H9 (cell line): ENCODE measurements at regions not wholly inside any gene's neighbourhood (a gene's known extent, or its start where the extent isn't known, plus 50 kb on each side); places are given as distances from the start of the nearest gene placed in this dataset.

Experiments
- DNase-seq: peaks from one replicate; pipeline ENCODE4 v3.0.0-alpha.2; 2017
- H2AFZ ChIP-seq: one replicate; pipeline ENCODE4 v1.6.1; 2013; ENCODE audit warnings: mild to moderate bottlenecking, low read length, control low read depth, moderate library complexity
- H2AK5ac ChIP-seq: 2 replicates; pipeline ENCODE4 v1.6.1; 2013; ENCODE audit warnings: low read length, control low read depth, mixed read lengths; ENCODE audit not compliant: insufficient read length
- H2BK120ac ChIP-seq: one replicate; pipeline ENCODE4 v1.6.1; 2013; ENCODE audit warnings: low read depth, mild to moderate bottlenecking, low read length, control low read depth, inconsistent platforms; ENCODE audit not compliant: poor library complexity, severe bottlenecking
- H2BK12ac ChIP-seq: 2 replicates; pipeline ENCODE4 v1.6.1; 2013; ENCODE audit warnings: low read length, control low read depth, mixed read lengths, low read depth; ENCODE audit not compliant: insufficient read length
- H2BK15ac ChIP-seq: 2 replicates; pipeline ENCODE4 v1.6.1; 2013; ENCODE audit warnings: low read depth, low read length, control low read depth
- H2BK20ac ChIP-seq: one replicate; pipeline ENCODE4 v1.6.1; 2013; ENCODE audit warnings: low read depth, mild to moderate bottlenecking, low read length, control low read depth, inconsistent platforms; ENCODE audit not compliant: poor library complexity, severe bottlenecking
- H2BK5ac ChIP-seq: 2 replicates; pipeline ENCODE4 v1.6.1; 2013; ENCODE audit warnings: low read length, control low read depth, mixed read lengths; ENCODE audit not compliant: insufficient read length
- H3K14ac ChIP-seq: 2 replicates; pipeline ENCODE4 v1.6.1; 2013; ENCODE audit warnings: low read length, control low read depth; ENCODE audit not compliant: insufficient read depth
- H3K18ac ChIP-seq: 2 replicates; pipeline ENCODE4 v1.6.1; 2013; ENCODE audit warnings: low read depth, mild to moderate bottlenecking, mixed read lengths, low read length, control low read depth; ENCODE audit not compliant: insufficient read length
- H3K23ac ChIP-seq: 2 replicates; pipeline ENCODE4 v1.6.1; 2013; ENCODE audit warnings: low read length, control low read depth, mixed read lengths, low read depth; ENCODE audit not compliant: insufficient read length
- H3K23me2 ChIP-seq: 2 replicates; pipeline ENCODE4 v1.6.1; 2013; ENCODE audit warnings: low read depth, mild to moderate bottlenecking, mixed read lengths, low read length, control low read depth; ENCODE audit not compliant: insufficient read length, poor library complexity, severe bottlenecking
- H3K27ac ChIP-seq: 2 replicates; pipeline ENCODE4 v1.5.1; 2013; ENCODE audit warnings: low read length, control low read depth, mixed read lengths, low read depth; ENCODE audit not compliant: insufficient read length
- H3K27me3 ChIP-seq: 2 replicates; pipeline ENCODE4 v1.6.1; 2013; ENCODE audit warnings: low read length, control low read depth, inconsistent platforms; ENCODE audit not compliant: insufficient read depth
- H3K4ac ChIP-seq: 2 replicates; pipeline ENCODE4 v1.6.1; 2013; ENCODE audit warnings: low read depth, mild to moderate bottlenecking, control low read depth, inconsistent platforms, low read length, moderate library complexity
- H3K4me1 ChIP-seq: 2 replicates; pipeline ENCODE4 v1.6.1; 2013; ENCODE audit warnings: low read length, control low read depth, inconsistent platforms; ENCODE audit not compliant: insufficient read depth
- H3K4me2 ChIP-seq: 2 replicates; pipeline ENCODE4 v1.6.1; 2013; ENCODE audit warnings: low read length, control low read depth, mixed read lengths; ENCODE audit not compliant: insufficient read length, insufficient read depth
- H3K56ac ChIP-seq: 2 replicates; pipeline ENCODE4 v1.6.1; 2013; ENCODE audit warnings: low read depth, mild to moderate bottlenecking, mixed read lengths, low read length, control low read depth; ENCODE audit not compliant: insufficient read length
- H3K79me1 ChIP-seq: 2 replicates; pipeline ENCODE4 v1.6.1; 2013; ENCODE audit warnings: low read depth, mild to moderate bottlenecking, moderate library complexity, low read length, control low read depth, inconsistent platforms; ENCODE audit not compliant: insufficient read depth, poor library complexity, severe bottlenecking
- H3K79me2 ChIP-seq: 2 replicates; pipeline ENCODE4 v1.6.1; 2013; ENCODE audit warnings: low read length, control low read depth, inconsistent platforms; ENCODE audit not compliant: insufficient read depth
- H3K9ac ChIP-seq: 2 replicates; pipeline ENCODE4 v1.6.1; 2013; ENCODE audit warnings: low read length, control low read depth, mixed read lengths; ENCODE audit not compliant: insufficient read length; ENCODE audit errors: extremely low read depth
- H3K9me3 ChIP-seq: one replicate; pipeline ENCODE4 v1.6.1; 2013; ENCODE audit warnings: low read depth, low read length, inconsistent platforms; ENCODE audit not compliant: control insufficient read depth
- H3T11ph ChIP-seq: one replicate; pipeline ENCODE4 v1.6.1; 2013; ENCODE audit warnings: mild to moderate bottlenecking, low read length, control low read depth, inconsistent platforms
- H4K20me1 ChIP-seq: one replicate; pipeline ENCODE4 v1.6.1; 2013; ENCODE audit not compliant: control insufficient read depth, insufficient read length, insufficient read depth
- H4K5ac ChIP-seq: 2 replicates; pipeline ENCODE4 v1.6.1; 2013; ENCODE audit warnings: low read depth, mild to moderate bottlenecking, mixed read lengths, low read length, control low read depth; ENCODE audit not compliant: insufficient read length
- H4K8ac ChIP-seq: replicated peaks from 2 replicates; pipeline ENCODE4 v1.6.1; 2013; ENCODE audit warnings: low read length, control low read depth, mixed read lengths, low read depth; ENCODE audit not compliant: insufficient read length
- H4K91ac ChIP-seq: 2 replicates; pipeline ENCODE4 v1.6.1; 2013; ENCODE audit warnings: low read depth, mild to moderate bottlenecking, moderate library complexity, mixed read lengths, low read length, control low read depth; ENCODE audit not compliant: insufficient read length
- H3K27ac Mint-ChIP-seq, 3 experiments: 2 replicates in 2 of 3; 3 replicates in 1 of 3; pipeline ENCODE4 v1.8.0; 2020 to 2021; ENCODE audit warnings: mixed read lengths in 3 of 3, mild to moderate bottlenecking in 1 of 3, moderate library complexity in 1 of 3
- H3K27me3 Mint-ChIP-seq: 2 replicates; pipeline ENCODE4 v1.8.0; 2021; ENCODE audit warnings: low read depth, mild to moderate bottlenecking, moderate library complexity, mixed read lengths
- H3K36me3 Mint-ChIP-seq, 3 experiments: 2 replicates in 2 of 3; 3 replicates in 1 of 3; pipeline ENCODE4 v1.8.0; 2020 to 2021; ENCODE audit warnings: low read depth in 3 of 3, mixed read lengths in 3 of 3; ENCODE audit not compliant: insufficient read depth in 1 of 3
- H3K4me1 Mint-ChIP-seq, 2 experiments: 2 replicates each; pipeline ENCODE4 v1.8.0; 2020; ENCODE audit warnings: mixed read lengths in 2 of 2
- H3K4me3 Mint-ChIP-seq, 2 experiments: 2 replicates in 1 of 2; 3 replicates in 1 of 2; pipeline ENCODE4 v1.8.0; 2020 to 2021; ENCODE audit warnings: mild to moderate bottlenecking in 2 of 2, mixed read lengths in 2 of 2, moderate library complexity in 1 of 2
- H3K9me3 Mint-ChIP-seq, 2 experiments: 2 replicates in 1 of 2; 3 replicates in 1 of 2; pipeline ENCODE4 v1.8.0; 2020; ENCODE audit warnings: mild to moderate bottlenecking in 2 of 2, mixed read lengths in 2 of 2, moderate library complexity in 1 of 2
- WGBS: extraction: QIAGEN DNeasy Blood & Tissue Kit; methylation state at CpG from one replicate; pipeline ENCODE4 v1.1.7; 2013; ENCODE audit warnings: missing lambda C conversion rate, low lambda C conversion rate, mixed read lengths; ENCODE audit not compliant: insufficient read length; ENCODE audit errors: extremely low coverage; 5-methylcytosine and 5-hydroxymethylcytosine counted together
- TF ChIP-seq, protein P1 (sequence below): fragments of 200-600 bp; sonication (generic); conservative IDR thresholded peaks from 3 replicates; pipeline ENCODE4 v1.8.0; 2021; ENCODE audit warnings: antibody characterized with exemption, mild to moderate bottlenecking

DNA sequence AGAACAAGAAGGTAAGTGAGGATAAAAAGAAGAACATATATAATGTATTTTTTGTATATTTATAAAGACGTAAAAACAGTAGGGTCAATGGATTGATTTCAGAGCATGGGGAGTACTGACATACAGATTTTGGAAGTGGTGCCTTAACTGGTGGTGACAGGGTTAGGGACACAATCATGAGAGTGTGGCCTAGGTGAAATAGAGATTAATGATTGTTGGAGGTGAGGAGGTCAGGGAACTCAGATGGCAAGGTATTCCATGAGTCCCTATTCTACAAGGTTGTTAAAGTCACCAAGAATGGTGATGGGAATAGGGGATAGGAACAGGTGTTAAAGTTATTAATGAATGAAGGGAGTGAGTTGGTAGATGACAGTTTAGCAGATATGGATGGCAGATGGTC, 210.8 kb downstream of the SEMA6A start:
- Histone ChIP-seq H3K27ac (no peak overlapping the region), H3K14ac (no peak overlapping the region), H4K8ac (no peak overlapping the region), H3K27me3 (no peaks in the 10 kb centered on the region), H3K79me1 (no peaks in the 10 kb centered on the region), H3K9me3 (no peaks in the 10 kb centered on the region), H3K56ac (no peak overlapping the region), H2BK12ac (no peak overlapping the region), H3K18ac (no peak overlapping the region), H2AK5ac (no peak overlapping the region), H3K4me2 (no peak overlapping the region), H2AFZ (no peak overlapping the region), H3K4me1 (no peaks in the 10 kb centered on the region), H2BK120ac (no peak overlapping the region), H2BK15ac (no peak overlapping the region), H4K20me1 (no peaks in the 10 kb centered on the region), H3K4ac (no peak overlapping the region), H4K5ac (no peak overlapping the region), H2BK5ac (no peak overlapping the region), H4K91ac (no peak overlapping the region), H3K23ac (no peak overlapping the region), H2BK20ac (no peak overlapping the region), H3K23me2 (peaks cover 7% of the 10 kb centered on the region), H3T11ph (no peak overlapping the region), H3K79me2 (no peaks in the 10 kb centered on the region), H3K9ac (no peak overlapping the region)
- WGBS: no CpG with 5 or more reads among the region's 1 CpG
- Mint-ChIP-seq H3K9me3 (no peaks in the 10 kb centered on the region), H3K4me1 (peaks cover 7 to 10% of the 10 kb centered on the region in 2 experiments; a peak in 2 of 4 replicates), H3K27ac (no peak overlapping the region), H3K27me3 (peaks cover 19% of the 10 kb centered on the region), H3K36me3 (no peaks in the 10 kb centered on the region), H3K4me3 (no peak overlapping the region)
- TF ChIP-seq, protein P1, sequence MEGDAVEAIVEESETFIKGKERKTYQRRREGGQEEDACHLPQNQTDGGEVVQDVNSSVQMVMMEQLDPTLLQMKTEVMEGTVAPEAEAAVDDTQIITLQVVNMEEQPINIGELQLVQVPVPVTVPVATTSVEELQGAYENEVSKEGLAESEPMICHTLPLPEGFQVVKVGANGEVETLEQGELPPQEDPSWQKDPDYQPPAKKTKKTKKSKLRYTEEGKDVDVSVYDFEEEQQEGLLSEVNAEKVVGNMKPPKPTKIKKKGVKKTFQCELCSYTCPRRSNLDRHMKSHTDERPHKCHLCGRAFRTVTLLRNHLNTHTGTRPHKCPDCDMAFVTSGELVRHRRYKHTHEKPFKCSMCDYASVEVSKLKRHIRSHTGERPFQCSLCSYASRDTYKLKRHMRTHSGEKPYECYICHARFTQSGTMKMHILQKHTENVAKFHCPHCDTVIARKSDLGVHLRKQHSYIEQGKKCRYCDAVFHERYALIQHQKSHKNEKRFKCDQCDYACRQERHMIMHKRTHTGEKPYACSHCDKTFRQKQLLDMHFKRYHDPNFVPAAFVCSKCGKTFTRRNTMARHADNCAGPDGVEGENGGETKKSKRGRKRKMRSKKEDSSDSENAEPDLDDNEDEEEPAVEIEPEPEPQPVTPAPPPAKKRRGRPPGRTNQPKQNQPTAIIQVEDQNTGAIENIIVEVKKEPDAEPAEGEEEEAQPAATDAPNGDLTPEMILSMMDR: no peak
- no peak for DNase-seq
